Kidney epithelial cell (primary cell): ENCODE measurements at regions not wholly inside any gene's neighbourhood (a gene's known extent, or its start where the extent isn't known, plus 50 kb on each side); places are given as distances from the start of the nearest gene placed in this dataset.

ENCODE experiments used
- DNase-seq: peaks from one replicate; pipeline ENCODE4 v3.0.0-alpha.2; 2010; ENCODE audit warnings: low read depth
- H3K27me3 ChIP-seq: 2 replicates; pipeline ENCODE4 v1.6.0; 2011; ENCODE audit warnings: low read length; ENCODE audit not compliant: control insufficient read depth, insufficient read depth
- H3K36me3 ChIP-seq: 2 replicates; pipeline ENCODE4 v1.5.1; 2011; ENCODE audit warnings: low read length; ENCODE audit not compliant: control insufficient read depth, insufficient read depth
- H3K4me3 ChIP-seq: 2 replicates; pipeline ENCODE4 v1.5.1; 2011; ENCODE audit warnings: low read depth, mild to moderate bottlenecking, control low read depth, low read length
- CTCF ChIP-seq: IDR thresholded peaks from 2 replicates; pipeline ENCODE4 v1.5.1; 2011; ENCODE audit warnings: mild to moderate bottlenecking, moderate library complexity, low read length, control low read depth, inconsistent platforms; ENCODE audit not compliant: insufficient read depth, poor library complexity, severe bottlenecking

GRCh38 chr10:62710182-62710581, 94.3 kb upstream of the ADO start:
- no peak for TF ChIP-seq CTCF
- Histone ChIP-seq H3K4me3 (no peak overlapping the region), H3K27me3 (no peaks in the 10 kb centered on the region), H3K36me3 (no peaks in the 10 kb centered on the region)
- no peak for DNase-seq

- no peak for DNase-seq
- no peak for TF ChIP-seq CTCF
- Histone ChIP-seq H3K4me3 (no peak overlapping the region), H3K27me3 (no peaks in the 10 kb centered on the region), H3K36me3 (no peaks in the 10 kb centered on the region)
These were observed 89.1 kb upstream of the ADO start for GRCh38 chr10:62715383-62715782.

GRCh38 chr10:62718585-62718984, 85.9 kb upstream of the ADO start:
- H3K27me3 ChIP-seq = no peaks in the 10 kb centered on the region
- TF ChIP-seq CTCF = no peak
- H3K4me3 ChIP-seq = no peak overlapping the region
- no peaks in the 10 kb centered on the region for H3K36me3 ChIP-seq
- no peak for DNase-seq

GRCh38 chr10:62719061-62719460, 85.5 kb upstream of the ADO start:
- DNase-seq = no peak
- Histone ChIP-seq H3K4me3 (no peak overlapping the region), H3K36me3 (no peaks in the 10 kb centered on the region), H3K27me3 (no peaks in the 10 kb centered on the region)
- TF ChIP-seq CTCF = no peak

- Histone ChIP-seq H3K36me3 (no peaks in the 10 kb centered on the region), H3K27me3 (no peaks in the 10 kb centered on the region), H3K4me3 (no peak overlapping the region)
- DNase-seq = no peak
- no peak for TF ChIP-seq CTCF
These were observed 82.8 kb upstream of the ADO start for GRCh38 chr10:62721687-62722086.

- Histone ChIP-seq H3K27me3 (no peaks in the 10 kb centered on the region), H3K4me3 (no peak overlapping the region), H3K36me3 (no peaks in the 10 kb centered on the region)
- no peak for TF ChIP-seq CTCF
- DNase-seq = no peak
These were observed 81.1 kb upstream of the ADO start for GRCh38 chr10:62723375-62723774.
